HG03565 (cell line): ENCODE measurements at regions not wholly inside any gene's neighbourhood (a gene's known extent, or its start where the extent isn't known, plus 50 kb on each side); places are given as distances from the start of the nearest gene placed in this dataset.
"Not testable (repeated sequence)": the region's sequence is repeated elsewhere in the genome, so short reads cannot be mapped to it uniquely, and the experiment has no call there.

ENCODE experiments used
- ATAC-seq: cut with Tn5 transposase; IDR thresholded peaks from one replicate; pipeline ENCODE4 v1.9.1; 2021; ENCODE audit warnings: mild to moderate bottlenecking, moderate library complexity; ENCODE audit not compliant: unreplicated experiment

DNA sequence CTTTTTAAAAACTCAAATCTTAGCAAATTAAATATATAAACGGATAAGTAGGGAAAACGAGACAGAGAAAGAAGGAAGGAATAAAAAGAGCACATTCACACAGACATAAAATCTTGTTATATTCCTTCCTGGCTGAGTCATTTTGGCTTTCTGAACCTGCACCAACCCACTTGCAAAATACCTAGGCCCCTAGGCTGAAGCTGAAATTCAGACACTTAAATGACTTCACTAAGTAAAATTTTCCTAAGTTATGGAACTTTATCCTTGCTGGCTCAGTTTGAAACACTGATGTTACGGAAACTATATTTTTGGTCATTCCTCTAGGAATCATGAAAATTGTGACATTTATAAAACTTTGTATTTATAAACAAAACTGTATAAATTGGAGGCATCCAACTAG lies 462.8 kb upstream of the NFIA start:
- no peak for ATAC-seq

DNA sequence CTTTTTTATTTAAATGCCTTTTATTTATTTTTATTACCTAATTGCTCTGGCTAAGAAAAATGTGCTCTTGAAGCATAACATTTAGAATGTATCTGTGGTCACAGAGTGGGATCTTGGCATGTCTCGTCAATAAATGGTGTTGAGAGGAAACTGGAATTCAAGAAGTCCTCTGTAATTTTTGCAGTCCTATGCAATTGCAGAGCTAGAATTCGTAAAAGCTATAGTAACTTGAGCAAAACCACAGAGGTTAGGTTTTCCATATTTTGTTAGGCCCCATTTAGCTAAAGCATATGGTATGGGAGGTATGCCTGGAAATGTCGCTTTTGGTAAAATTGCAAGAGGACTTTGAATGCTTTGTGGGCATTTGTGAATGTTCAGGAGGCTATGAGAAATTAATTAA lies 466.7 kb upstream of the NFIA start:
- no peak for ATAC-seq

DNA sequence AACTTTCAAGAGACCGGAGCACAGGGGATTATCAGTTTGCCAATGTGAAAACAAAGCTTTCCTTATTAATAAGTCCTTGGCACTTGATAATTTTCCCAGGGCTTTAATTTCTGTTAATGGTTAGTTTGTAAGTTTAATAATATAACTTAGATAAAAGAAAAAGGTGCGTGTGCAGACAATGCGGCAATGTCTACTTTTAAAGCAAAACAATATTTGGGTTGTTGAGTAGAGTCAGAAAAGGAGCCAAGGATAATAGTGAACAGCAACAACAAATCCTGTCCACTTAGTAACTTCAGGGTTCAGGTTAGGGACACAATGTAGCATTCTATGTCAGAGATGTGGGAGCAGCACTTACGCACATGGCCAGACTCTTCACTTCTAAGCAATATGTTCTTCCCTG lies 469.6 kb upstream of the NFIA start:
- ATAC-seq: no peak

DNA sequence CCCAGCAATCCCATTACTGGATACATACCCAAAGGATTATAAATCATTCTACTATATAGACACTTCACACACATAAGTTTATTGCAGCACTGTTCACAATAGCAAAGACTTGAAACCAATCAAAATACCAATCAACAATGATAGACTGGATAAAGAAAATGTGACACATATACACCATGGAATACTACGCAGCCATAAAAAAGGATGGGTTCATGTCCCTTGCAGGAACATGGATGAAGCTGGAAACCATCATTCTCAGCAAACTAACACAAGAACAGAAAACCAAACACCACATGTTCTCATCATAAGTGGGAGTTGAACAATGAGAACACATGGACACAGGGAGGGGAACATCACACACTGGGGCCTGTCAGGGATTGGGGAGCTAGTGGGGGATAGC lies 475.4 kb upstream of the NFIA start:
- not testable (repeated sequence) for ATAC-seq

DNA sequence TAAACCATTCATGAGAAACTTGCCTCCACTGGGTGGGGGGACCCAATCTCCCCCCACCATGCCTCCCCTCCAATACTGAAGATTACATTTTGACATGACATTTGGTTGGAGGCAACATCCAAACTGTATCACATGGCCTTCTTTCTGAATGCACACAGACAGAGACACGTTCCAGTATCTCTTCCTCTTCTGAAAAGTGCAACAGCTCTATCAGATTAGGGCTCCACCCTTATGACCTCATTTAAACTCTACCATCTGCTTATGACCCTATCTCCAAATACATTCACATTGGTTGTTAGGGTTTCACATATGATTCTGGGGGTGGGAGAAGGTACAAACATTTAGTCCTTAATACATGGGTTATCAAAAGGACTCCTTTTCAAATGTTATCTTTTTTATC lies 481.8 kb upstream of the NFIA start:
- ATAC-seq: no peak

DNA sequence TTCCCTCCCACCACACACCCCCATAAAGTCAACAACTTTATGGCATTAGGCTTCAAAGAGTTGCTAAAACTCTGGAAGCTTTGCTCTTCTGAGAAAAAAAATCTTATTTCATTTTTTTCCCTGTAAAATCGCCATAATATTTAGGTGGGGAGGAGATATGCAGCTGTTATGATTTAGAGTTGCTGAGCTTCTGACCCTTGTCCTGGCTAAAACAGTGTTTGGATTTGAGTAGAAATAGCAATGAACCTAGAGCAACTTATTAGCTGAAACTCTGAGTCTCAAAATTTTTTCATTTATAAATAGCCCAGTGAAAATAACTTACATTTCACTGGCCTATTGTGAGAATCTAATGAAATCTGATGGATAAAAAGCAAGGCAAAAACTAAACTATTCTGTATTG lies 482.8 kb upstream of the NFIA start:
- ATAC-seq: no peak

DNA sequence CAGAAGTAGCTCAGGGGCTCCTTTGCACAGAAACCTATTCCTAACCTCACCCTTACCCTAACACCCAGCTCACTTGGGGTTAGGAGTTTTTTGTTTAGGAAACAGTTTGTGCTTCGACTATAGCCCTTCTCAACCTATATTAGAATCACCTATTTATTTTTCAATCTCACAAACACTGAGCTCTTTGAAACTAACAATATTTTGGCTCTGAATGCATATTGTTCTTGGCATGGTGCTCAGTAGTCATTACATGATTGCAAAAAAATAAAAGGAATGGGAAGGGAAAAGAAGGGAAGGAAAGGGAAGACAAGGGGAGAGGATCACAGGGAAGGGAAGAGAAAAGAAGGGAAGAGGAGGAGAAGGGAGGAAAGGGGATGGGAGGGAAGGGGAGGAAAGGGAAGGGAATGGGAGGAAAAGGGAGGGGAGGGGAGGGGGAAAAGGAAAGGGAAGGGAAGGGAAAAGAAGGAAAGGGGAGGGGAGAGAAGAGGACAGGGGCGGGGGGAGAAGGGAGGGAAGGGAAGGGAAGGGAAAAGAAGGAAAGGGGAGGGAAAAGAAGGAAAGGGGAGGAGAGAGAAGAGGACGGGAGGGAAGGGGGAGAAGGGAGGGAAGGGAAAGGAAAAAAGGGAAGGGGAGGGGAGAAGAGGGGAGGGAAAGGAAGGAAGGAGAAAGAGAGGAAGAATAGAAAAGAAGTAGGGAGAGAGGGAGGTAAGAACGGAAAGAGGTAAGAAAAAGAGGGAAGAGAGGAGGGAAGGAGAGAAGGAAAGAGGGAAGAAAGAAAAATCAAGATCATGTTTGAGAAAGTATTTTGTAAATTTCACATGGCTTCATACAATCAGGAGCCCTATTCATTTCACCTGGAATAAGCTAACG lies 484.1 kb upstream of the NFIA start:
- no peak for ATAC-seq

DNA sequence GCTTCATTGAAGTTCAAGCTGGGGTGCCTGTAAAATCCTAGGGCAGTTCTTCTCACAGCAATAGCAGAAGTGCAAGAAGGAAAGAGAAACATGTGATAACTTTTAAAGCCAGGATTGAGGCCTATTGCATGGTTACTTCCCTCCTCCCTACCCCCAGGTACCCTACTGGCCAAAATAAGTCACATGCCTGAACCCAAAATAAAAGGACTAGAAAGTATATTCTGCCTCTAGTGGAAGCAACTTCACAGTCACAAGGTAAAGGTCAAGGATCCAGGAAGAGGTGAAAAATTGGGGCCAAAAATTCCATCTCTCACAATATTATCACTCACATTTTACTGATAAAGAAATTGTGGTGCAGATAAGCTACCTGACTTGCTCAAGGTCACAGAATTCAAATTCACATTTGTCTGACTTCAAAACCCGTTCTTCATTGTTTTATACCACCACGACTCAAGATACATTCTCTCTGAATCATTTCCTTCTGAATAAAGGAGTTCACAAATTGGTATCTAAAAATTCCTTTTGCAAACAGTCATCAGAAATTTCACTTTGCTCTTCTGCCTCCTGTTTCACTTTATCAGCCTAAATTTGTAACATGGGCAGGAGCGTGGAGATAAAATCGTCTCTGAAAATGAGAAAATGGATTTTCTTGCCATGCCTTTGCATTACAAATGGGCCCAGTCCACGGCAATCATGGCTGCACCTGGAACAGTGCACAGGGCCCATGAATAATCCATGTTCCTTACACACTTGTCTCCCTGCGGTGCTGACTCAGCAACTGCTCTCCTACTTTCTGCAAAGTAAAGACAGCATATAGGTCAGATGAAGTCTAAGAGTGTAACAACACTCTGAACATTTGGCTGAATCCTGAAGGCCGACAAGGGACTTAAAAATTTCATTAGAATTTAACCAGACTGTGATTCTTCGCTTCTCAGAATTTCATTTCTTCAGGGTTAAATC lies 485.3 kb upstream of the NFIA start:
- no peak for ATAC-seq

DNA sequence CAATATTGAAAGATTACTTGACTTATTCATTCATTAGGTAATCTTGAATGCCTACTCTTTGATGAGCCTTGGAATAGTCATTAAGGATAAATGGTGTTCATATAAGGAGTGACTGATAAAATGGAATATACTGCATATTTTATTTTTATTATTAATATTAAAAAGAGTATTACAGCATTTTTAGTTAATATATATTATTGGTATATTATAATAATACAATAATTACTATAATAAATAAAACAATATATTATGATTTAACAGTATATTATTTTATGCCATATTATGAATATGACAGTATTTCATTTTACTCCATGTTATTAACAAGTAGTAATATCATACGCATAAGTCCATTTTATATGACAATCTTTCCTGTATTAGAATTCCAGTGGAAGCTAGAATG lies 490.8 kb upstream of the NFIA start:
- ATAC-seq: no peak

DNA sequence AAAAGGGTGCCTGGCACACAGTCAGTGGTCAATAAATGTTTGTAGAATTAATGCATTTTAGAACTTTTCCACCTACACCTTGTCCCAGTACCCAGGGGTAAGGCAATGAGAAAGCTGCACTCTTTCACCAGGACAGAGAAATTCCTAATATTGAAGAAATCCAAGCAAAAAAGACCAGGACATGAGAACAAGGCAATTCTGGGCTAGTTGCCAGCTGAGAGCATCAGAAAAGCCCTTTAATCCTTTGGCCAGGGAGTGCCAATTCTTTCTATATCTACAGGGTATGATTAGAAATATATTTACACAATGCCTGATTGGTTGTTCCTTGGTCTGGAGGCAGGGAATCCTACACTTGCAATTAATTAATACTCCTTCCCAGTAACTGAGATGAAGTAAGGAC lies 492.4 kb upstream of the NFIA start:
- no peak for ATAC-seq

DNA sequence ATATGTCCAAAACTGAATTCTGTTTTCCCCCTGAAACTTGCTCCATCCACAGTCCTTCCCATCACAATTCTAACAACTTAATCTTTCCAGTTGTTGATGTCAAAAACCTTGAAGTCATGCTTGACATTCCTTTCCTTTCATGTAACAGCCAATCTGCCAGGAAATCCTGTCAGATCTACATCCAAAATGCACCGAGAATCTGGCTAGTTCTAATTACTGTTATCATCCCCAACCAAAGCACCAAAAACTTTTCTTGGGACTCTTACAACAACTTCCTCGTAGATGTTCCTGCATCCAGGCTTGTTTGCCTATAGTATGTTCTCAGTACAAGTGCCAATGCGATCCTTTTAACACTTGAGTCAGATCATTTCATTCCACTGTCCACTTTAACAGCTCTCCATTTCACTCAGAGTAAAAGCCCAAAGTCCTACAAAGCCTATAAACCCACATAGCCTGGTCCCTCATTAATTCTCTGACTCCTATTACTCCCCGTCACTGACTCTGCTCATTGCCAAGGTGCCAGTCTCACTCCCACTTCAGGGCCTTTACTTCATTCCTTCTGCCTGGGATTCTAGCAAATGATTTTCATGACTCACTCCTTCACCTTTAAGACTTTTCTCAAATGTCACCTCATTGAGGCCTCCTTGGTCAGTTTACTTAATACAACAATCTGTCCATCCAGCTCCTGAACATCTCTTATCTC lies 493.2 kb upstream of the NFIA start:
- no peak for ATAC-seq

DNA sequence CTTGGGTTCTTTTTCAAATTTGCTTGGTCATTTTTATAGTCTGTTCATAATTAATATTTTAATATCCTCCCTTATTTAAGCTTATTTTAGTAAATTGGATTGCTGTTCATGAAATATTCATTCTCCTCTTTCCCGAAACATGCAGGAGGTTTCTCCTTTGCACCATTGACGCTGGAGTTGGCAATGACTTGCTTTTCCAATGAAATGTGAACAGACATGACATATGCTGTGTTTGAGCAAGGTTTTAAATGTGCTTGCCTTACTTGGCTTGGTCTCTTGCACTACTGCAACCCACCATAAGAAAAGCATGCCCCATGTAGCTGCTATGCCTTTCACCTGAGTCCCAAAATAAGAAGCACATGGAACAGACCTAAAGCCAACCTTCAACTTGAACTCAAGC lies 498.0 kb upstream of the NFIA start:
- no peak for ATAC-seq

DNA sequence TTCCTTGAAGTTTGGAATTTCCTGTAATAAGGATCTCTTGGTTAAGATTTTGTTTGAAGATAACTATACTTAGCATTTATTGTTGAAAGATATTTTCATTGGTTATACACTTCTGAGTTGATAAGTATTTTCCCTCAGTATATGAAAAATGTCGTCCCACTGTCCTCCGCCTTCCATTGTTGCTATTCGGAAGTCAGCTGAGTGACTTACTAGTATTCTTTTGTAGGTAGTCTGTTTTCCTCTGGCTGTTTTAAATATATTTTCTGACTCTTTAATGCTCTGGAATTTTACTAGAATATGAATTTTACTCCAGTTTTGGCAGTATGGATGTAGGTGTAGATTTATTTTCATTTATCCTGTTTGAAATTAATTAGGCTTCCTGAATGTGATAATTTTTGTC lies 498.7 kb upstream of the NFIA start:
- ATAC-seq: no peak

DNA sequence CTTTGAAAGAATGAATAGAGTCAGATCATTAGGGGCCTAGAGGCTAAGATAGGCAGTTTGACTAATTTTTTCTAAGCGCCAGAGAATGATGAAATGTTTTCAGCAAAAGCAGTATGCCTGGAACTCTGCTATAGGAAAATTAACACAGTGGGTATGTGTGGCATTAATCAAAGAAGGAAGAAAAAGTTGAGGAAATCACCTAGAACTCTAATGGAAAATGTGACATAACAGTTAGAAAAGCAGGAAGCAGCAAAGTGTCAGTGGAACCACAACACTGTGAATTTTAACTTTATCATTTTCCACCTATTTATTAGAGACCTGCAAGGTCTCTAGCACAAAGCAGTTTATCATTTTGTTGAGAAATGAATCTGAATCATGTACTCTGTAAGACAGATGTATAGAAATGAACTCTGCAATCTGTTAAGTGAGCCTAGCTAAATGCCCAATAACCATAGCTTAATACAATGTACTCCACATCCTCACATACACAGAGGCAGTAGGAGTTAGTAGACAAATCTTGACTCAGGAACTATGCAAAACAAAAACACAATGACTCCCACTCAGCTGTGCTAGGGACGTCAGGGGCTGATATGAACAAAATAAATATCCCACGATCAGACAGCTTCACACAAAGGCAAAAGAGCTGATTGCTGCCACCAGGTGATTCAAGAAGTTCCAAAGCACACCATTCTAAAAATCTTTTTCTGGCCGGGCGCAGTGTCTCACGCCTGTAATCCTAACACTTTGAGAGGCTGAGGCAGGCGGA lies 500.7 kb upstream of the NFIA start:
- no peak for ATAC-seq

DNA sequence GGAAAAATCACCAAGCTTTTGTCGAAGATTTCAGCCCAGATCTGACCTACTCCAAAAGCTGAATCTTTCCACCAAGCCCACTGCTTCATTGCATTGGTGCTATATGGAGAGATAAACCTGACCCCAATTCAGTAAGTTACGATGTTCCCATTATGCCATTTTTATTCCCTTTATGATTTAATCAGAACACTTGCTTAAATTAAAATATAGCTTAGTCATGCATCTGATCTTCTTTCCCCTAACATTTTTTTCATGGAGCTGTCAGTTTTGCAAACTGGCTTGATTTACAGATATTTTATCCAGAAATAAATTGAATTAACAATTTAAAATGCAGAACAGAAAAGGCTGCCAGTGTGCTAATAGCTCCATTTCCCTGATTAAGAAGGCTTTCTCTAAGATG lies 503.5 kb upstream of the C1orf87 start:
- no peak for ATAC-seq

DNA sequence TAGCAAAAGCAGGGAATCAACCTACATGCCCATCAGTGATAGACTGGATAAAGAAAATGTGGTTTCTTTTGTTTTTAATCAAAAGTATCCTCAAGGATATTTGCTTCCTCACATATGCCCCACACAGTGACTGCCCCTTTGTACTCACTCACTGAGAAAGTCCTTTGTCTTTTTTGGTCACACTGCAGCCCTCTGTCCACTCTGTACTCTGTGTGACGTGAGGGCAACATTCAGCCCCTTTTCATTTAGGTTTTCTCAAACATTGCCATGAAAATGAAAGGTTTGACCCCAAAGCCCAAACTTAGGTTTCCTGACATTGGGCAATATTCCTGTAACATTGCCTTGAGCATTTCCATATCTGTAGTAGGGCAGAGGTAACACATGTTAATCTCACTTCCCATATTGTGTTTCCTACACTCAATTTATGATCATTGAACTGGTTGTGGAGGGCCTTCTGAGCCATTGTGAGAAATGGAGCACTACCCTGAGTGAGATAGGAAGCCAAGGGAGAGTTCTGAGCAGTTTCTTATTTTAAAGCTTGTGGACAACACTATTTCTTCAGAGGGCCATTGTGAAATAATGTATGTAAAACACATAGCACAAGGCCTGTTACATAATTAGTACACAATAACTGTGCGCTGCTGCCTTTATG lies 501.9 kb upstream of the C1orf87 start:
- no peak for ATAC-seq

DNA sequence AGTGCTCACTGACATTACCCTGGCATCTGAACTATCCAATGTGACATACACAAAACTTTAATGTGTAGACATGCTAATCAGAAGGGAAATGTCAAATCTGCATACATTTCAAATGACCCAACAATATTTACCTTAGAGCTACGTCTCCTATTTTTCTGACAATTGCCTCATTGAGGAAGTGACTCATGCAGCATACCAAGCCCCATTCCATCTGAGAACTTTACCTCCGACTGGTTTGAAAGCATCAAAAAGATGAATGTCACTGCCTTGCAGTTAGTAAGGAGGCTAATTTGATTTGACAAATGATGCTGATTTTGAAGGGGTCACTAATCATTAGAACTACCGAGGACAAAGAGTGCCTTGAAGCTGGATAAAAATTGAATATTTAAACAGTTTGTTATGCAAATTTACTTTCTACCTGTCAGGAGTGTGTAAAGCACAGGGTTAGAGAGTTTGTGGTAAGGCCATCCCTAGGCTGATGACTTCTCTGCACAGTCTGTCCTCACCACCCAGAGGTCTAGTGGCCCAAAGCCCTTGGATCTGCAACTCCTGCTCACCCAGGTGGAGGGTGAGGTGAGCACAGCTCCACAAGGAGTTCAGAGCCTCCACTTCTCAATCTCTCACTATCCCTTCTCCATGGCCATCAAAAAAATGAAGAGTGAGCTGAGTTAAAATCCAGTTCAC lies 500.3 kb upstream of the C1orf87 start:
- ATAC-seq: no peak

DNA sequence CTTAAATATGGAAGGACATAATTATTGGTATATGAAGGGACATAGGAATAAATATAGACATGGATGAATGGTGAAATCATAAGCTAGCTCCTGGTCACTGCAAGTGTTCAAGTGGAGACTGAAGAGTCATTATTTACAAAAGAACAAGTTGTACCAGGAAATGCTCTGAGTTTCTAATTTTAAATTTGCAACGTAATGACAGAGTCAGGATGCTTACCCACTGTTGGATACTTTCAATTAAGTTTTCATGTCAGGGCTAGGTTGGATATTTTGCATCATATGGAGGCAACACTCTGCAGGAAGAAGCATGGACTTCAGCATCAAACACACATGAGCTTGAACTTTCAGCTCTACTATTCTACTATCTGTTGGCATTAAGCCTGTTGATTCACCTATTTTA lies 499.6 kb upstream of the C1orf87 start:
- ATAC-seq: no peak

DNA sequence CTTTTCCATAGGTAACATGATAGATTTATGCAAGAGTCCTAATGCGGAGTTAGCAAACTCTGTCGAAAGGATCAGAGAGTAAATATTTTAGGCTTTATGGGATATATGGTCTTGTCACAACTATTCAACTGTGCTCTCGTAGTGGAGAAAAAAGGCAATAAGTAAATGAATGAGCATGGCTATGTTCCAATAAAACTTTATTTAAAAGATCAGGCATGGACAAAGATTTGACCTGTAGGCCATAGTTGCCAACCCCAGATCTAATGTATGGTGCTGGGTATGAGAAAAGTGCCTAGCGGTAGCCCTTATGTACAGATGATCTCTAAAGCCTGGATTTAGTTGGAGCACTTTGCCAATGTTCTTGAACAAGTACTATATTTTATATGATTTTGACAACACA lies 498.8 kb upstream of the C1orf87 start:
- no peak for ATAC-seq

DNA sequence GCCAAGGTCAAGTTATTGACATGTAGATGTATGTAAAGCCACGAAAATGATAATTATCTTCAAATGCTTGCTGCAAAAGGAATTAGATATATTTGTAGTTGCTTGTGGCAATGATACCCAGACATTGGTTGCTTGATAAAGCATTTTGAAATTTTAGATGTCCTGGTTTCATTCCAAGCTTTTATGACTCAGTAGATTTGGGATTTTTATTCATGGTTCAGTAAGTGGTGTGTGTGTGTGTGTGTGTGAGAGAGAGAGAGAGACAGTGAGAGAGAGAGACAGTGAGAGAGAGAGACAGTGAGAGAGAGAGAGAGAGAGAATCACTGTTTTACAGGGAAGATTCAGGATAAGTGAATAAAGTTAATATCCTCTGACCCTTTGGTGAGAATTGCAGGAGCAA lies 498.2 kb upstream of the C1orf87 start:
- ATAC-seq: no peak
